K562 (cell line): ENCODE measurements at regions not wholly inside any gene's neighbourhood (a gene's known extent, or its start where the extent isn't known, plus 50 kb on each side); places are given as distances from the start of the nearest gene placed in this dataset.
A peak's percentile ranks its signal among the peaks of the same experiment; 100 is the strongest.

ENCODE experiments used
- ASH1L ChIP-seq: fragments of 450-650 bp; IDR thresholded peaks from 2 replicates; pipeline ENCODE4 v1.6.1; 2018; ENCODE audit warnings: borderline replicate concordance, mild to moderate bottlenecking, low read depth; ENCODE audit not compliant: partially characterized antibody
- FOXK1 ChIP-seq: sonication (generic); formaldehyde crosslinking; IDR thresholded peaks from 2 replicates; pipeline ENCODE4 v1.8.0; 2022; ENCODE audit warnings: missing genetic modification reagents, mild to moderate bottlenecking, borderline replicate concordance
- HDAC6 ChIP-seq: IDR thresholded peaks from 2 replicates; pipeline ENCODE4 v1.6.1; 2012; ENCODE audit warnings: low read depth, mild to moderate bottlenecking, control low read depth, inconsistent platforms, low read length, moderate library complexity
- HDAC8 ChIP-seq: fragments of 450-650 bp; IDR thresholded peaks from 2 replicates; pipeline ENCODE4 v1.6.1; 2016; ENCODE audit warnings: mild to moderate bottlenecking, missing genetic modification characterization, moderate library complexity, missing compliant biosample characterization
- JUND ChIP-seq, 2 experiments: IDR thresholded peaks; 2 replicates in 1 of 2; 3 replicates in 1 of 2; pipeline ENCODE4 v1.6.1; 2011; ENCODE audit warnings: borderline replicate concordance in 2 of 2, low read depth in 2 of 2, low read length in 2 of 2, improper control_type of control experiment in 1 of 2, missing biosample characterization in 1 of 2, missing genetic modification characterization in 1 of 2, missing genetic modification reagents in 1 of 2
- NR2C1 ChIP-seq, 2 experiments: fragments of 450-650 bp; IDR thresholded peaks; 2 replicates each; pipeline ENCODE4 v1.6.1; 2017; ENCODE audit warnings: mild to moderate bottlenecking in 2 of 2, antibody characterized with exemption in 1 of 2, inconsistent platforms in 1 of 2, missing compliant biosample characterization in 1 of 2, missing genetic modification characterization in 1 of 2
- SLC30A9 ChIP-seq: fragments of 250-450 bp; sonication (Bioruptor Pico); IDR thresholded peaks from 2 replicates; pipeline ENCODE4 v1.8.0; 2022; ENCODE audit warnings: mild to moderate bottlenecking, moderate library complexity
- VEZF1 ChIP-seq: fragments of 200-800 bp; sonication (Bioruptor generic); IDR thresholded peaks from 2 replicates; pipeline ENCODE4 v1.6.1; 2017; ENCODE audit warnings: missing genetic modification characterization, missing compliant biosample characterization
- ZC3H11A ChIP-seq: IDR thresholded peaks from 2 replicates; pipeline ENCODE4 v1.6.1; 2012; ENCODE audit warnings: low read depth, low read length, improper control_type of control experiment
- ZNF124 ChIP-seq: sonication (generic); formaldehyde crosslinking; IDR thresholded peaks from 2 replicates; pipeline ENCODE4 v1.8.1; 2022; ENCODE audit warnings: missing genetic modification reagents
- ZSCAN32 ChIP-seq: fragments of 450-650 bp; formaldehyde crosslinking; IDR thresholded peaks from 2 replicates; pipeline ENCODE4 v1.4.0; 2020; ENCODE audit warnings: mild to moderate bottlenecking, moderate library complexity
- TF ChIP-seq, protein P1 (sequence below): fragments of 450-650 bp; IDR thresholded peaks from 2 replicates; pipeline ENCODE4 v1.6.1; 2016; ENCODE audit warnings: low read depth

- TF ChIP-seq HDAC6 (no peak), FOXK1 (CRISPR knock-in tag) (no peak), NR2C1 (IDR thresholded peaks at IDR 0.05) (no peak), NR2C1 (tag; IDR thresholded peaks at IDR 0.05) (no peak), ZSCAN32 (CRISPR knock-in tag) (no peak), SLC30A9 (no peak), ASH1L (no peak), ZNF124 (CRISPR knock-in tag) (no peak), VEZF1 (CRISPR knock-in tag) (no peak), HDAC8 (tag) (no peak), ZC3H11A (no peak), JUND (IDR thresholded peaks at IDR 0.05; ENCODE audit: borderline replicate concordance, low read depth, low read length) (peak; percentile 91), JUND (tag; IDR thresholded peaks at IDR 0.05; ENCODE audit: borderline replicate concordance, low read depth, low read length) (peak; percentile 95)
- TF ChIP-seq, protein P1, sequence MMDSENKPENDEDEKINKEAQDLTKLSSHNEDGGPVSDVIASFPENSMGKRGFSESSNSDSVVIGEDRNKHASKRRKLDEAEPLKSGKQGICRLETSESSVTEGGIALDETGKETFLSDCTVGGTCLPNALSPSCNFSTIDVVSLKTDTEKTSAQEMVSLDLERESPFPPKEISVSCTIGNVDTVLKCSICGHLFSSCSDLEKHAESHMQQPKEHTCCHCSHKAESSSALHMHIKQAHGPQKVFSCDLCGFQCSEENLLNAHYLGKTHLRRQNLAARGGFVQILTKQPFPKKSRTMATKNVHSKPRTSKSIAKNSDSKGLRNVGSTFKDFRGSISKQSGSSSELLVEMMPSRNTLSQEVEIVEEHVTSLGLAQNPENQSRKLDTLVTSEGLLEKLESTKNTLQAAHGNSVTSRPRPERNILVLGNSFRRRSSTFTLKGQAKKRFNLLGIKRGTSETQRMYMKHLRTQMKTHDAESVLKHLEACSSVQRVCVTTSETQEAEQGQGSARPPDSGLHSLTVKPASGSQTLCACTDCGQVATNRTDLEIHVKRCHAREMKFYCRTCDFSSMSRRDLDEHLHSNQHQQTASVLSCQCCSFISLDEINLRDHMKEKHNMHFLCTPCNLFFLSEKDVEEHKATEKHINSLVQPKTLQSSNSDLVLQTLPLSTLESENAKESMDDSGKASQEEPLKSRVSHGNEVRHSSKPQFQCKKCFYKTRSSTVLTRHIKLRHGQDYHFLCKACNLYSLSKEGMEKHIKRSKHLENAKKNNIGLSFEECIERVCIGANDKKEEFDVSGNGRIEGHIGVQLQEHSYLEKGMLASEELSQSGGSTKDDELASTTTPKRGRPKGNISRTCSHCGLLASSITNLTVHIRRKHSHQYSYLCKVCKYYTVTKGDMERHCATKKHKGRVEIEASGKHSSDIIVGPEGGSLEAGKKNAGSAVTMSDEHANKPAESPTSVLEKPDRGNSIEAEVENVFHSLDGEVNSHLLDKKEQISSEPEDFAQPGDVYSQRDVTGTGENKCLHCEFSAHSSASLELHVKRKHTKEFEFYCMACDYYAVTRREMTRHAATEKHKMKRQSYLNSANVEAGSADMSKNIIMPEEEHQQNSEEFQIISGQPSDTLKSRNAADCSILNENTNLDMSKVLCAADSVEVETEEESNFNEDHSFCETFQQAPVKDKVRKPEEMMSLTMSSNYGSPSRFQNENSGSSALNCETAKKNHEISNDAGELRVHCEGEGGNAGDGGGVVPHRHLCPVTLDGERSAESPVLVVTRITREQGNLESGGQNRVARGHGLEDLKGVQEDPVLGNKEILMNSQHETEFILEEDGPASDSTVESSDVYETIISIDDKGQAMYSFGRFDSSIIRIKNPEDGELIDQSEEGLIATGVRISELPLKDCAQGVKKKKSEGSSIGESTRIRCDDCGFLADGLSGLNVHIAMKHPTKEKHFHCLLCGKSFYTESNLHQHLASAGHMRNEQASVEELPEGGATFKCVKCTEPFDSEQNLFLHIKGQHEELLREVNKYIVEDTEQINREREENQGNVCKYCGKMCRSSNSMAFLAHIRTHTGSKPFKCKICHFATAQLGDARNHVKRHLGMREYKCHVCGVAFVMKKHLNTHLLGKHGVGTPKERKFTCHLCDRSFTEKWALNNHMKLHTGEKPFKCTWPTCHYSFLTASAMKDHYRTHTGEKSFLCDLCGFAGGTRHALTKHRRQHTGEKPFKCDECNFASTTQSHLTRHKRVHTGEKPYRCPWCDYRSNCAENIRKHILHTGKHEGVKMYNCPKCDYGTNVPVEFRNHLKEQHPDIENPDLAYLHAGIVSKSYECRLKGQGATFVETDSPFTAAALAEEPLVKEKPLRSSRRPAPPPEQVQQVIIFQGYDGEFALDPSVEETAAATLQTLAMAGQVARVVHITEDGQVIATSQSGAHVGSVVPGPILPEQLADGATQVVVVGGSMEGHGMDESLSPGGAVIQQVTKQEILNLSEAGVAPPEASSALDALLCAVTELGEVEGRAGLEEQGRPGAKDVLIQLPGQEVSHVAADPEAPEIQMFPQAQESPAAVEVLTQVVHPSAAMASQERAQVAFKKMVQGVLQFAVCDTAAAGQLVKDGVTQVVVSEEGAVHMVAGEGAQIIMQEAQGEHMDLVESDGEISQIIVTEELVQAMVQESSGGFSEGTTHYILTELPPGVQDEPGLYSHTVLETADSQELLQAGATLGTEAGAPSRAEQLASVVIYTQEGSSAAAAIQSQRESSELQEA: no peak
These were observed 129.7 kb downstream of the DUSP10 start (continued) for GRCh38 chr1:221612047-221612777.
